ENCODE measurements at regions not wholly inside any gene's neighbourhood (a gene's known extent, or its start where the extent isn't known, plus 50 kb on each side); places are given as distances from the start of the nearest gene placed in this dataset.

DNA sequence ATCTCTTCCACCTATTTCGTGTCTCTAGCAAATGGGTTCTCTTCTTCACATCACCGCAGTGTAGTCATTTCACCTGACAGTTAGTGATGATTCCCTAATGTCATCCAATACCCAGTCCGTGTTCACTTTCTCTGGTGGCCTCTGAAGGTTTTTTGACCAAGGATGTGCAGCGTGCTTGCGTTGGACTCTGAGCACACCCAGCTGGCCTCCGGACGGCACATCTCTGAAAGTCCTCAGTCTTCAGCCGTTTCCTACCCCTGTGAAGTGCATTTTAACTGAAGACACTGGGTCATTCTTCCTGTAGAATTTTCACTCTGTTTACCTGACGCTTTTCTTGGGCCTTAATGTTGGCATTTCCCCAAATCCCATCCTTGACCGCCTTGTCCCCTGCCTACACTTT is 98.7 kb downstream of the ERMARD start (continued):
- TF ChIP-seq ETS1 (IDR thresholded peaks at IDR 0.05), result no peak
- TF ChIP-seq ZNF114 (CRISPR knock-in tag; IDR thresholded peaks at IDR 0.05), result no peak
- no peak for TF ChIP-seq CTCF (conservative IDR thresholded peaks at IDR 0.05; ENCODE audit: low read depth in 2 of 2)
- no peak for TF ChIP-seq EZH2phosphoT487 (IDR thresholded peaks at IDR 0.05; ENCODE audit: unreplicated experiment)

GRCh38 chr6:169849396-169849795 is 98.0 kb downstream of the ERMARD start:
- Histone ChIP-seq H3K4me2 (no peak overlapping the region), H3F3A (replicated peaks; ENCODE audit: low read depth) (peaks cover 7% of the 10 kb centered on the region; the same call in 1 of the 2 replicates), H4K20me1 (replicated peaks; ENCODE audit: insufficient read depth) (no peaks in the 10 kb centered on the region), H3K27ac (ENCODE audit: low read depth) (no peak overlapping the region), H3K27me3 (ENCODE audit: insufficient read depth) (no peaks in the 10 kb centered on the region), H3K9me2 (ENCODE audit: insufficient read depth) (no peaks in the 10 kb centered on the region; the same call in 1 of the 2 replicates), H2AFZ (no peak overlapping the region), H3K4me3 (no peak overlapping the region), H3K4me1 (ENCODE audit: insufficient read depth) (no peaks in the 10 kb centered on the region), H3K36me3 (ENCODE audit: insufficient read depth) (no peaks in the 10 kb centered on the region), H3K79me2 (replicated peaks; ENCODE audit: insufficient read depth) (no peaks in the 10 kb centered on the region)
- Mint-ChIP-seq H3K4me1 (peaks cover 7% of the 10 kb centered on the region; the same call in 2 of the 3 replicates), H3K36me3 (ENCODE audit: low read depth) (peaks cover 7% of the 10 kb centered on the region; the same call in 2 of the 3 replicates), H3K27ac (no peak overlapping the region), H3K4me3 (no peak overlapping the region), H3K9me3 (peaks cover 12% of the 10 kb centered on the region), H3K27me3 (ENCODE audit: insufficient read depth, low read depth, poor library complexity) (peaks cover 15% of the 10 kb centered on the region)
- TF ChIP-seq REST (IDR thresholded peaks at IDR 0.05; ENCODE audit: unreplicated experiment) (no peak), STAT1 (IDR thresholded peaks at IDR 0.05; ENCODE audit: unreplicated experiment) (no peak), POLR2AphosphoS5 (IDR thresholded peaks at IDR 0.05; ENCODE audit: low read depth) (no peak), EZH2 (IDR thresholded peaks at IDR 0.05; ENCODE audit: low read depth, unreplicated experiment) (no peak), CREB1 (CRISPR knock-in tag; IDR thresholded peaks at IDR 0.05; ENCODE audit: low read depth) (no peak), JUNB (IDR thresholded peaks at IDR 0.05; ENCODE audit: unreplicated experiment) (no peak), ZNF114 (CRISPR knock-in tag; IDR thresholded peaks at IDR 0.05) (no peak), NANOG (IDR thresholded peaks at IDR 0.05; ENCODE audit: borderline replicate concordance) (no peak), CTCF (conservative IDR thresholded peaks at IDR 0.05; ENCODE audit: low read depth in 2 of 2) (no peak)
- no peak for ATAC-seq
- DNase-seq (ENCODE audit: low spot score), result no peak

Data from GM23338 (cell line).